DMS114 treated with DMSO at 0.1 percent for 48 hours (cell line): ENCODE measurements at regions not wholly inside any gene's neighbourhood (a gene's known extent, or its start where the extent isn't known, plus 50 kb on each side); places are given as distances from the start of the nearest gene placed in this dataset.

ENCODE experiments used
- DNase-seq: peaks from one replicate; lab custom pipeline; 2025; ENCODE audit not compliant: unreplicated experiment; lab: John Stamatoyannopoulos, UW

DNA sequence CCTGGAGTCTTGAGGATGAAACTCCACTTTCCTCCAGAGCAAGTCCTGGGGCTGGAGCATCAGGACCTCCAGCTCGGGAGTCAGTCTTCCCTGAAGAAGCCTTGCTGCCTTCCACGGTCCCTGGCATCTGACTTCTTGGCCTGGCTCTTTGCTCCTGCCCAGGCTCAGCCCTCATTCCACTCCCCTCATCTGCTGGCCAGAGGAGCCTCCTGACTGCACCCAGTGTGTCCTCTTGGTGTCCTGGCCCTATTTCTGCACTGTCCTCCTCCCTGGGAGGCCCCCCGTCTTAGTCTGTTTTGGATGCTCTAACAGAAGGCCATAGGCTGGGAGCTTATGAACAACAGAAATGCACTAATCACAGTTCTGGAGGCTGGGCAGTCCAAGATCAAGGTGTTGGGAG lies 231.5 kb downstream of the LOXHD1 start:
- DNase-seq = no peak

DNA sequence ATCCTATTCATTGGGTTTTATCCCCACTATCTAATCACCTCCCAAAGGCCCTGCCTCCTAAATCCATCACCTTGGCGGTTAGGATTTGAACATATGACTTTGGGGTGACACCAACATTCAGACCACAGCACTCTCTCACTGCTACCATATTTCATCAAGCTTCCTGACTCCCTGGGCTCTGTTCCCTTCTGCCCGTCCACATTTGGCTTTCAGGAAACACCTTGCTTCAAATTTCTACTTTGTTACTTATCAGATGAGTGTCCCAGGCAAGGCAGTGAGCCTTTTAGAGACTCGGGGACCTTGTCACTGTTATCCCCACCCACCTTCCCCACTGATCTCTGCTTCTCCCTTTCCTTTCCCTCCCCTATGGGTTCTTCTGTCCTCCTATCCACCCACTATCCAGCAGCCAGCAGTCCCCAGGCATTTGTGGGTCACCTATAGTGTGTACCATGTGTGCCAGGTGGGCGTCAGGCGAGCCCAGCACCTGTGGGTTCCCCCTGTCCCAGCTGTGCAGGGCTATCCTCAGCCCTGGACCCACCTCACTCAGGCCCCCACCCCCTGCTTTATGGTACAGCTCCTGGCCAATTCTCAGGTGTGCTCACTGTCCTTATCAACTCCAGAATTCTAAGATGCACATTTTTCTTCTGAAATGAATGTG lies 230.9 kb downstream of the LOXHD1 start:
- no peak for DNase-seq

DNA sequence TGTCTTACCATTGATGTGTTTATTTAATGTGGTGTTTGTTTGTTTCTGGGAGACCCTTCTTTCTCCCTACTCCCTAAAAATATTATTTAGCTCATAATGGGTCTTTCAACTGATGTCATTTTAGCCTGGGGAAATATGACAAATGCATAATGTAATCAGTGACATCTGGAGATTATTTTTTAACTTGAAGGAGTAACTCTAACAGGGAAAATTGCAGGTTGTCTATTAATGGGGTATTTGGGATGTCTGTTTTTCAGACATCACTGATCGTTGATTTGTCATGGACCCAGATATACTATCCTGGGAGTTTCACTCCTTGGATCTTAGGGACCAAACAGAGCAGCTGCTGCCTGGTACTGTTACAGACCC lies 230.4 kb downstream of the LOXHD1 start:
- no peak for DNase-seq
